Parathyroid adenoma (tissue), 2 donors: ENCODE measurements at regions not wholly inside any gene's neighbourhood (a gene's known extent, or its start where the extent isn't known, plus 50 kb on each side); places are given as distances from the start of the nearest gene placed in this dataset.

ENCODE experiments used
- H2AFZ ChIP-seq: fragments of 300-600 bp; sonication (generic); one replicate; pipeline ENCODE4 v1.7.0; 2017; ENCODE audit warnings: antibody characterized with exemption, mild to moderate bottlenecking
- H3K27ac ChIP-seq: fragments of 300-600 bp; sonication (generic); one replicate; pipeline ENCODE4 v1.7.0; 2017
- H3K27me3 ChIP-seq: fragments of 300-600 bp; sonication (generic); one replicate; pipeline ENCODE4 v1.7.0; 2017; ENCODE audit warnings: low read length; ENCODE audit not compliant: control insufficient read depth, insufficient read depth
- H3K36me3 ChIP-seq: fragments of 300-600 bp; sonication (generic); one replicate; pipeline ENCODE4 v1.7.0; 2017; ENCODE audit warnings: low read length; ENCODE audit not compliant: control insufficient read depth, insufficient read depth
- H3K4me1 ChIP-seq: fragments of 300-600 bp; sonication (generic); one replicate; pipeline ENCODE4 v1.7.0; 2017; ENCODE audit warnings: control low read depth
- H3K4me2 ChIP-seq: fragments of 300-600 bp; sonication (generic); one replicate; pipeline ENCODE4 v1.7.0; 2017; ENCODE audit warnings: low read length
- H3K4me3 ChIP-seq: fragments of 300-600 bp; sonication (generic); one replicate; pipeline ENCODE4 v1.7.0; 2017; ENCODE audit warnings: low read depth, low read length
- H3K79me2 ChIP-seq: fragments of 300-600 bp; sonication (generic); one replicate; pipeline ENCODE4 v1.7.0; 2017; ENCODE audit warnings: control low read depth
- H3K9ac ChIP-seq: fragments of 300-600 bp; sonication (generic); one replicate; pipeline ENCODE4 v1.7.0; 2017; ENCODE audit warnings: mild to moderate bottlenecking
- H3K9me3 ChIP-seq: fragments of 300-600 bp; sonication (generic); one replicate; pipeline ENCODE4 v1.7.0; 2017; ENCODE audit warnings: low read length; ENCODE audit not compliant: control insufficient read depth
- CTCF ChIP-seq: fragments of 300-600 bp; sonication (generic); IDR thresholded peaks from one replicate; pipeline ENCODE4 v1.7.0; 2017; ENCODE audit warnings: antibody characterized with exemption, mild to moderate bottlenecking
- donor health status: primary hyperparathyroidism.

- Histone ChIP-seq H3K4me1 (no peaks in the 10 kb centered on the region), H3K4me3 (no peak overlapping the region), H3K36me3 (no peaks in the 10 kb centered on the region), H2AFZ (no peak overlapping the region), H3K9ac (no peak overlapping the region), H3K79me2 (no peaks in the 10 kb centered on the region), H3K9me3 (no peaks in the 10 kb centered on the region), H3K27me3 (no peaks in the 10 kb centered on the region), H3K4me2 (no peak overlapping the region), H3K27ac (no peak overlapping the region)
- no peak for TF ChIP-seq CTCF
These were observed 142.7 kb upstream of the SLC35B3 start for GRCh38 chr6:8578006-8578405.

DNA sequence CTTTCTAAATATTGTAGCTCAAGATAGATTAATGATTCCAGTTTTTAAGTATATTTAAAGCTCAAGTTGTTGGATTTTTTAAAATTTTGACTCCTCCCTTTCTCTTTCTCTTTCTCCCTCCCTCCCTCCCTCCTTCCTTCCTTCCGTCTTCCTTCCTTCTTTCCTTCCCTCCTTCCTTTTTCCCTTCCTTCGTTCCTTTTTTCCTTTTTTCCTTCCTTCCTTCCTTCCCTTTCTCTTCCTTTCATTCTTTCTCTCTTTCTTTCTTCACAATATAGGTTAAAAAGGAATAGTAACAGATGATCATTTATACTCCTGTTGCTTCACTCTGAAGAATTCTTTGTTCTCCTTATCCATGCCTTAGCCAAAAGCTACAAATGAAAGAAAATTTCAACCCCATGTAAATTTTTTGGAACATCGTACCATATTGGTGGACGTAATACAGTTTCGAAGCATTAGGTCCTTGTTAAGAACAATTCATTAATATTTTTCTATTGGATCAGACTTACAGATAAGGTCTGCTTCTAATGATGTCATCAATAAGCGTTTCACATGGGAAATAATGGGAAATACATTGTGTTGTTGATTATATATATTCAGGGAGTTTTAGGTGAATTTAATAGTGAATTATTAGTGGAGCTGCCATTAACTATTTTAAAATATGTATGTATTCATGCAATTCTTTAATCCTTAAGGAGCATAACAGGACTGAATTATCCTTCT, 139.6 kb upstream of the SLC35B3 start:
- TF ChIP-seq CTCF, result no peak
- H3K9me3 ChIP-seq, result no peaks in the 10 kb centered on the region
- H3K9ac ChIP-seq, result no peak overlapping the region
- H3K36me3 ChIP-seq, result no peaks in the 10 kb centered on the region
- H2AFZ ChIP-seq, result no peak overlapping the region
- H3K4me3 ChIP-seq, result no peak overlapping the region
- H3K4me1 ChIP-seq, result no peaks in the 10 kb centered on the region
- no peak overlapping the region for H3K27ac ChIP-seq
- no peak overlapping the region for H3K4me2 ChIP-seq
- H3K79me2 ChIP-seq, result no peaks in the 10 kb centered on the region
- no peaks in the 10 kb centered on the region for H3K27me3 ChIP-seq

DNA sequence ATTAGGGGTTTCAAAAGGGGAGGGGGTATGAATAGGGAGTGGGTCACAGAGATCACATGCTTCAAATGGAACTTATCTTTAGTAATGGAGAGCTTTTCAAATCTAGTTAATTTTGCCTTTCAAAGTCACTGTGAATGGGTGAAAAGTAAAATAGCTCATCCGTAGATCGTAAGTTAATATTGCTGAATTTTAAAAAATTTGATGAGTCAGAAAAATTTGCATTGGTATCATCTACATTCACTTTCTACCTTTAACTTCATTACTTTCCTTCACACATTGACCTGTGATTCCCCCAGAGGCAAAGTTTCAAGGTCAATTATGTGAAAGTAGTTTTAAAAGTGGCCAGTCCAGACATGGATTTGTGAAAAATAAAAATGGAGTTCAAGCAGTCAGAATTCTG, 139.0 kb upstream of the SLC35B3 start:
- Histone ChIP-seq H3K9me3 (no peaks in the 10 kb centered on the region), H3K4me3 (no peak overlapping the region), H3K4me1 (no peaks in the 10 kb centered on the region), H3K36me3 (no peaks in the 10 kb centered on the region), H3K27me3 (no peaks in the 10 kb centered on the region), H3K9ac (no peak overlapping the region), H2AFZ (no peak overlapping the region), H3K4me2 (no peak overlapping the region), H3K27ac (no peak overlapping the region), H3K79me2 (no peaks in the 10 kb centered on the region)
- TF ChIP-seq CTCF, result no peak

- H3K27ac ChIP-seq, result no peak overlapping the region
- H3K4me3 ChIP-seq, result no peak overlapping the region
- H3K36me3 ChIP-seq, result no peaks in the 10 kb centered on the region
- no peak for TF ChIP-seq CTCF
- no peak overlapping the region for H3K9ac ChIP-seq
- no peaks in the 10 kb centered on the region for H3K27me3 ChIP-seq
- H2AFZ ChIP-seq, result no peak overlapping the region
- no peaks in the 10 kb centered on the region for H3K4me1 ChIP-seq
- H3K79me2 ChIP-seq, result no peaks in the 10 kb centered on the region
- H3K9me3 ChIP-seq, result no peaks in the 10 kb centered on the region
- H3K4me2 ChIP-seq, result no peak overlapping the region
These were observed 135.0 kb upstream of the SLC35B3 start for GRCh38 chr6:8570256-8570920.

GRCh38 chr6:8562125-8562524, 126.8 kb upstream of the SLC35B3 start:
- no peak overlapping the region for H3K27ac ChIP-seq
- no peaks in the 10 kb centered on the region for H3K27me3 ChIP-seq
- H3K9me3 ChIP-seq, result no peaks in the 10 kb centered on the region
- no peak overlapping the region for H3K4me3 ChIP-seq
- no peaks in the 10 kb centered on the region for H3K4me1 ChIP-seq
- H3K4me2 ChIP-seq, result no peak overlapping the region
- H3K9ac ChIP-seq, result no peak overlapping the region
- H3K36me3 ChIP-seq, result no peaks in the 10 kb centered on the region
- TF ChIP-seq CTCF, result no peak
- H2AFZ ChIP-seq, result no peak overlapping the region
- H3K79me2 ChIP-seq, result no peaks in the 10 kb centered on the region
